ENCODE measurements at regions not wholly inside any gene's neighbourhood (a gene's known extent, or its start where the extent isn't known, plus 50 kb on each side); places are given as distances from the start of the nearest gene placed in this dataset.

- H3K79me1 ChIP-seq (ENCODE audit: insufficient read depth, low read depth, low read length, poor library complexity, severe bottlenecking), result no peaks in the 10 kb centered on the region
- no peak overlapping the region for H4K91ac ChIP-seq (ENCODE audit: insufficient read length, low read depth, low read length)
- H3K9ac ChIP-seq (ENCODE audit: extremely low read depth, insufficient read length, low read length), result no peak overlapping the region
- no peak overlapping the region for H3K14ac ChIP-seq (ENCODE audit: insufficient read depth, low read length)
- no peaks in the 10 kb centered on the region for H3K27me3 ChIP-seq (ENCODE audit: insufficient read depth, low read length)
- H2BK20ac ChIP-seq (ENCODE audit: low read depth, low read length, poor library complexity, severe bottlenecking), result no peak overlapping the region
- no peak overlapping the region for H2BK120ac ChIP-seq (ENCODE audit: low read depth, low read length, poor library complexity, severe bottlenecking)
- no peak overlapping the region for H3K23ac ChIP-seq (ENCODE audit: insufficient read length, low read depth, low read length)
- no CpG with 5 or more reads among the region's 2 CpGs for WGBS (ENCODE audit: extremely low coverage, insufficient read length, low lambda C conversion rate)
- H3K4ac ChIP-seq (ENCODE audit: low read depth, low read length), result no peak overlapping the region
- H2BK12ac ChIP-seq (ENCODE audit: insufficient read length, low read depth, low read length), result no peak overlapping the region
- Mint-ChIP-seq H3K36me3 (ENCODE audit: insufficient read depth in 1 of 3, low read depth in 3 of 3) (no peaks in the 10 kb centered on the region), H3K27ac (no peak overlapping the region; a peak in 1 of 7 replicates), H3K27me3 (ENCODE audit: low read depth) (no peaks in the 10 kb centered on the region), H3K4me3 (no peak overlapping the region), H3K9me3 (no peaks in the 10 kb centered on the region), H3K4me1 (no peaks in the 10 kb centered on the region)
- no peak overlapping the region for H2BK15ac ChIP-seq (ENCODE audit: low read depth, low read length)
- no peak overlapping the region for H2AFZ ChIP-seq (ENCODE audit: low read length)
- TF ChIP-seq CTCF (conservative IDR thresholded peaks at IDR 0.05), result no peak
- H3K56ac ChIP-seq (ENCODE audit: insufficient read length, low read depth, low read length), result no peak overlapping the region
- no peak overlapping the region for H4K5ac ChIP-seq (ENCODE audit: insufficient read length, low read depth, low read length)
- H2BK5ac ChIP-seq (ENCODE audit: insufficient read length, low read length), result no peak overlapping the region
- no peak overlapping the region for H3T11ph ChIP-seq (ENCODE audit: low read length)
- H2AK5ac ChIP-seq (ENCODE audit: insufficient read length, low read length), result no peak overlapping the region
- no peak for DNase-seq
- H3K4me1 ChIP-seq (ENCODE audit: insufficient read depth, low read length), result no peaks in the 10 kb centered on the region
- no peaks in the 10 kb centered on the region for H3K23me2 ChIP-seq (ENCODE audit: insufficient read length, low read depth, low read length, poor library complexity, severe bottlenecking)
- no peak overlapping the region for H3K4me2 ChIP-seq (ENCODE audit: insufficient read depth, insufficient read length, low read length)
- no peak overlapping the region for H3K27ac ChIP-seq (ENCODE audit: insufficient read length, low read depth, low read length)
- H4K8ac ChIP-seq (replicated peaks; ENCODE audit: insufficient read length, low read depth, low read length), result no peak overlapping the region
- no peaks in the 10 kb centered on the region for H4K20me1 ChIP-seq (ENCODE audit: control insufficient read depth, insufficient read depth, insufficient read length)
- no peak overlapping the region for H3K18ac ChIP-seq (ENCODE audit: insufficient read length, low read depth, low read length)
- no peaks in the 10 kb centered on the region for H3K9me3 ChIP-seq (ENCODE audit: control insufficient read depth, low read depth, low read length)
- H3K79me2 ChIP-seq (ENCODE audit: insufficient read depth, low read length), result no peaks in the 10 kb centered on the region
These were observed 207.3 kb upstream of the SORCS1 start for GRCh38 chr10:107371801-107372200.

Data from H9 (cell line).